Gastrocnemius medialis (tissue), 4 donors: ENCODE measurements at regions not wholly inside any gene's neighbourhood (a gene's known extent, or its start where the extent isn't known, plus 50 kb on each side); places are given as distances from the start of the nearest gene placed in this dataset.

Experiments used
- ATAC-seq, 2 donors: fragments of 150-250 bp; one replicate each; pipeline ENCODE4 v1.9.1; 2016
- DNase-seq, 2 donors: peaks; one replicate each; pipeline ENCODE4 v3.0.0-alpha.2; 2019
- H3K27ac ChIP-seq, 4 donors: fragments of 200-600 bp; sonication (generic); 1 replicate in 1 of 4; 2 replicates in 3 of 4; pipeline ENCODE4 v1.5.1; 2016 to 2018; ENCODE audit warnings: mild to moderate bottlenecking in 2 of 4, moderate library complexity in 1 of 4
- H3K27me3 ChIP-seq, 3 donors: fragments of 200-600 bp; sonication (generic) in 2 of 3; 1 replicate in 1 of 3; 2 replicates in 2 of 3; pipeline versions ENCODE4 v1.5.1 to v1.6.0; 2016 to 2019; ENCODE audit warnings: mild to moderate bottlenecking in 1 of 3, moderate library complexity in 1 of 3
- H3K36me3 ChIP-seq, 2 donors: fragments of 200-600 bp; sonication (generic) in 1 of 2; one replicate each; pipeline ENCODE4 v1.5.1; 2017 to 2018
- H3K4me1 ChIP-seq, 2 donors: fragments of 200-600 bp; sonication (generic) in 1 of 2; one replicate each; pipeline ENCODE4 v1.5.1; 2016 to 2017; ENCODE audit warnings: mild to moderate bottlenecking in 2 of 2
- H3K4me3 ChIP-seq, 4 donors: fragments of 200-600 bp; sonication (generic) in 3 of 4; 1 replicate in 1 of 4; 2 replicates in 3 of 4; pipeline ENCODE4 v1.5.1; 2016 to 2019; ENCODE audit warnings: mild to moderate bottlenecking in 2 of 4
- H3K9me3 ChIP-seq, 3 donors: fragments of 200-600 bp; sonication (generic) in 2 of 3; 1 replicate in 1 of 3; 2 replicates in 2 of 3; pipeline ENCODE4 v1.5.1; 2016 to 2019
- CTCF ChIP-seq, 5 experiments: fragments of 450-650 bp in 3 of 5; fragments of 200-600 bp in 2 of 5; sonication (generic) in 2 of 5; IDR thresholded peaks in 4 of 5; conservative IDR thresholded peaks in 1 of 5; 1 replicate in 4 of 5; 2 replicates in 1 of 5; pipeline ENCODE4 v1.5.1; 2016 to 2019; ENCODE audit warnings: antibody characterized with exemption in 5 of 5, mild to moderate bottlenecking in 3 of 5, moderate library complexity in 3 of 5
- POLR2A ChIP-seq, 2 donors: fragments of 450-650 bp; IDR thresholded peaks; one replicate each; pipeline ENCODE4 v1.6.1; 2017; ENCODE audit warnings: antibody characterized with exemption in 2 of 2, mild to moderate bottlenecking in 2 of 2, moderate library complexity in 2 of 2
- in situ Hi-C, 4 donors: fragments of 200-750 bp; cut with MboI; loops; one replicate each; pipeline versions ENCODE4 v1.15.0 to v1.8.0; 2017; ENCODE audit warnings: low sequenced_read_pairs in 4 of 4
- intact Hi-C: fragments of 100-400 bp; cut with DNase I; formaldehyde crosslinking; loops from one replicate; pipeline ENCODE4 v1.15.1; 2023; ENCODE audit warnings: low total_unique reads

GRCh38 chr1:37085393-37085792, 51.1 kb upstream of the GRIK3 start:
- ATAC-seq (no peak), DNase-seq (no peak)
- in situ Hi-C loops (no loop called here), intact Hi-C loops (no loop called here)
- Histone ChIP-seq H3K4me3 (no peak overlapping the region), H3K4me1 (no peaks in the 10 kb centered on the region), H3K27me3 (no peaks in the 10 kb centered on the region), H3K9me3 (no peaks in the 10 kb centered on the region), H3K27ac (no peak overlapping the region), H3K36me3 (no peaks in the 10 kb centered on the region)
- no peak for TF ChIP-seq POLR2A (IDR thresholded peaks at IDR 0.05)
- no peak for TF ChIP-seq CTCF (IDR thresholded peaks at IDR 0.05 in 4 of 5, conservative IDR thresholded peaks at IDR 0.05 in 1 of 5)

DNA sequence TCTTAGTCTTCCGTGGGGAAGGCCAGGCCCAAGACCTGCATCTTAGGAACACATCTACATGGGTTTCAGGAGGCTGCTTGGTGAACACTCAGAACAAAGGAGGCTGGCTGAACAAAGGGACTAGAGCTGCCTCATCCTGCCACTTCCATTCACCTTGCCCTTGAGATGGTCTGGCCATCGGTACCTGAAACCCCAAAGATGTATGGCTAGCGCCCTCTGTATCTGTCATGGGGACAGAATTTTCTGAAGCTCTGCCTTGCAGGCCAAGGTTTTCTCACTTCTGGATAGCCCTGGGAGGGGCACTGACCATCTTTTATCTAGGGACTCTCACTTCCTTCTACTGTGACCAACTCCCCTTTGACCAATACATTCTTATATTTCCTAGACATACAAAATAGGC, 55.4 kb upstream of the GRIK3 start:
- in situ Hi-C loops, result no loop called here
- DNase-seq (no peak), ATAC-seq (no peak)
- H3K4me1 ChIP-seq, result no peaks in the 10 kb centered on the region
- intact Hi-C loops, result no loop called here
- TF ChIP-seq POLR2A (IDR thresholded peaks at IDR 0.05), result no peak
- no peak for TF ChIP-seq CTCF (IDR thresholded peaks at IDR 0.05 in 4 of 5, conservative IDR thresholded peaks at IDR 0.05 in 1 of 5)
- no peaks in the 10 kb centered on the region for H3K36me3 ChIP-seq
- H3K9me3 ChIP-seq, result no peaks in the 10 kb centered on the region
- H3K27ac ChIP-seq, result no peak overlapping the region
- no peak overlapping the region for H3K4me3 ChIP-seq
- no peaks in the 10 kb centered on the region for H3K27me3 ChIP-seq

DNA sequence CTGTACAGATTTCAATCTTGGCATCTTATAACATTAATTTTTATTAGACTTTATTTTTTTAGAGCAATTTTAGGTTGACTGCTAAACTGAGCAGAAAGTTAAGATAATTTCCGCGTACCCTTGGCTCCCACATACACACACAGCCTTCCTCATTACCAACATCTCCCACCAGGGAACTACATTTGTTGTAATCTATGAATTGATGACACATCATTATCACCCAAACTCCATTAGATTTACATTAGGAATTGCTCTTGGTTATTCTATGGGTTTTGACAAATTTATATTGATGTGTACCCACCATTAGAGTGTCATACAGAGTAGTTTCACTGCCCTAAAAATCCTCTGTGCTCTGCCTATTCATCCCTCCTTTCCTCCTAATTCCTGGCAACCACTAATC, 56.4 kb upstream of the GRIK3 start:
- Histone ChIP-seq H3K4me3 (no peak overlapping the region), H3K9me3 (no peaks in the 10 kb centered on the region), H3K27ac (no peak overlapping the region), H3K27me3 (no peaks in the 10 kb centered on the region), H3K4me1 (no peaks in the 10 kb centered on the region), H3K36me3 (no peaks in the 10 kb centered on the region)
- TF ChIP-seq POLR2A (IDR thresholded peaks at IDR 0.05) (no peak), CTCF (IDR thresholded peaks at IDR 0.05 in 4 of 5, conservative IDR thresholded peaks at IDR 0.05 in 1 of 5) (no peak)
- in situ Hi-C loops, result no loop called here
- DNase-seq, result no peak
- no peak for ATAC-seq
- intact Hi-C loops, result no loop called here

- in situ Hi-C loops, result no loop called here
- TF ChIP-seq CTCF (IDR thresholded peaks at IDR 0.05 in 4 of 5, conservative IDR thresholded peaks at IDR 0.05 in 1 of 5) (no peak), POLR2A (IDR thresholded peaks at IDR 0.05) (no peak)
- Histone ChIP-seq H3K27ac (no peak overlapping the region), H3K27me3 (no peaks in the 10 kb centered on the region), H3K4me1 (no peaks in the 10 kb centered on the region), H3K9me3 (no peaks in the 10 kb centered on the region), H3K4me3 (no peak overlapping the region), H3K36me3 (no peaks in the 10 kb centered on the region)
- DNase-seq (no peak), ATAC-seq (no peak)
- intact Hi-C loops, result no loop called here
These were observed 58.6 kb upstream of the GRIK3 start for GRCh38 chr1:37092937-37093336.

DNA sequence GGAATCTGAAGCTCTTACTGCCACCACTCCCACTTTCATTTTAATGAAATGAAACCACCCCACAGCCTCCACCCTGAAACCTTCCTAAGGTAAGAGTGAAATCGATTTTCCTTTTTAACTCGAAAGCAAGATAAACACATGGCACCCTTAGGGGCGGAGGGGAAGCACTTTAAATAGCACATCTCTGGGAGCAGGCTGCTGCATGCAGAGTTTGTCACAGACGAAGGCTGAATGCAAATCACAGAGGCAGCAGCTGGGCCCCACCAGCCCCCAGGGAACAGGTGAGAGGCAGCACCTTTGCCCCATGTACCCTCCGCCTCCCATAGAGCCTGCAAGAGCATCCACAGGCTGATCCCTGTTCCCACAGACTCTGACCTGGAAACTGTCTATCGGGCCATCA, 60.0 kb upstream of the GRIK3 start:
- no peaks in the 10 kb centered on the region for H3K4me1 ChIP-seq
- in situ Hi-C loops, result no loop called here
- no peaks in the 10 kb centered on the region for H3K9me3 ChIP-seq
- H3K4me3 ChIP-seq, result no peak overlapping the region
- DNase-seq (no peak), ATAC-seq (no peak)
- H3K27ac ChIP-seq, result no peak overlapping the region
- no peaks in the 10 kb centered on the region for H3K27me3 ChIP-seq
- no peaks in the 10 kb centered on the region for H3K36me3 ChIP-seq
- intact Hi-C loops, result no loop called here
- TF ChIP-seq POLR2A (IDR thresholded peaks at IDR 0.05) (no peak), CTCF (IDR thresholded peaks at IDR 0.05 in 4 of 5, conservative IDR thresholded peaks at IDR 0.05 in 1 of 5) (no peak)
